Choroid plexus epithelial cell (primary cell): ENCODE measurements at regions not wholly inside any gene's neighbourhood (a gene's known extent, or its start where the extent isn't known, plus 50 kb on each side); places are given as distances from the start of the nearest gene placed in this dataset.

Experiments
- DNase-seq: peaks from one replicate; pipeline ENCODE4 v3.0.0-alpha.2; 2010; ENCODE audit warnings: low read depth
- H3K4me3 ChIP-seq: 2 replicates; pipeline ENCODE4 v1.5.1; 2011; ENCODE audit warnings: low read depth, mild to moderate bottlenecking, control low read depth, low read length, moderate library complexity
- TF ChIP-seq, protein P1 (sequence below): conservative IDR thresholded peaks from 2 replicates; pipeline ENCODE4 v1.5.1; 2011; ENCODE audit warnings: low read depth, mild to moderate bottlenecking, control low read depth, inconsistent platforms, low read length, moderate library complexity

DNA sequence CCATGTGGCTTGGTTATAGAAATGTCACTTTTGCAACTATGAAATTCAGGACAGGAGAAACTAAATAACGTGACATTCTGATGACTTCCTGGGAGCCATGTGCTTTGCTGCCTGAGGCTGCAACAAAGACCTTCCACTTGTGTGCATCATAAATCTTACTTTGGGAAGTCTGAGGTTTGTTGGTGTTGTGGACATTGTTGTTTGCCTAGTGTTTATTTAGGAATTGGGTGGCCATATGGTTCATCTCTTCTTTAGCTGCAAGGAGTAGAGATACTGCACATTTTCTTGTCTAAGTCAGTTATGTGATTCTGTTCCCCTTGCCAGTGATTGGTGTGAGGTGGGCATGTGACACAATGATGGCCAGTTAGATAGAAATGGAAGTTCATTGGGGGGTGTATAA, 167.3 kb upstream of the SSTR1 start:
- DNase-seq, result no peak
- TF ChIP-seq, protein P1, sequence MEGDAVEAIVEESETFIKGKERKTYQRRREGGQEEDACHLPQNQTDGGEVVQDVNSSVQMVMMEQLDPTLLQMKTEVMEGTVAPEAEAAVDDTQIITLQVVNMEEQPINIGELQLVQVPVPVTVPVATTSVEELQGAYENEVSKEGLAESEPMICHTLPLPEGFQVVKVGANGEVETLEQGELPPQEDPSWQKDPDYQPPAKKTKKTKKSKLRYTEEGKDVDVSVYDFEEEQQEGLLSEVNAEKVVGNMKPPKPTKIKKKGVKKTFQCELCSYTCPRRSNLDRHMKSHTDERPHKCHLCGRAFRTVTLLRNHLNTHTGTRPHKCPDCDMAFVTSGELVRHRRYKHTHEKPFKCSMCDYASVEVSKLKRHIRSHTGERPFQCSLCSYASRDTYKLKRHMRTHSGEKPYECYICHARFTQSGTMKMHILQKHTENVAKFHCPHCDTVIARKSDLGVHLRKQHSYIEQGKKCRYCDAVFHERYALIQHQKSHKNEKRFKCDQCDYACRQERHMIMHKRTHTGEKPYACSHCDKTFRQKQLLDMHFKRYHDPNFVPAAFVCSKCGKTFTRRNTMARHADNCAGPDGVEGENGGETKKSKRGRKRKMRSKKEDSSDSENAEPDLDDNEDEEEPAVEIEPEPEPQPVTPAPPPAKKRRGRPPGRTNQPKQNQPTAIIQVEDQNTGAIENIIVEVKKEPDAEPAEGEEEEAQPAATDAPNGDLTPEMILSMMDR, result no peak
- H3K4me3 ChIP-seq, result no peak overlapping the region

DNA sequence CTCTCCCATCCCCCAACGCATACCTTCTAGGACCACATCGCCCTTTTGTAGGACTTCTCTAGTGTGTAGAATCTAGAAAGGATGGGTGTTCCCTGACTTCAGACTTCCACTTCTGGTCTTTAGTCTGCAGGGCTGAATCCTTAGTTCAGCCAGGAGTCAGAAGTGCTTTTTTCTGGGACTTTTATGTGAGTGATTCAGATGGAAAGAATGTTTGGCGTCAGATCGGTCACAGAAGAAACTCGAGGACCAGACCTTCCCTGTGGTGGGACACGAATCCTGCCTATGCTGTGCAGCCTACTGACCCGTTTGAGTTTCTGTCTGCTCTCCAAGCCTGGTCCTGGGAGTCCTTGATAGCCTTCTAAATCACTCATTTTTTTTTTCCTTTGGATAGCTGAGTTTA, 165.4 kb upstream of the SSTR1 start:
- peak; percentile 57 for DNase-seq

DNA sequence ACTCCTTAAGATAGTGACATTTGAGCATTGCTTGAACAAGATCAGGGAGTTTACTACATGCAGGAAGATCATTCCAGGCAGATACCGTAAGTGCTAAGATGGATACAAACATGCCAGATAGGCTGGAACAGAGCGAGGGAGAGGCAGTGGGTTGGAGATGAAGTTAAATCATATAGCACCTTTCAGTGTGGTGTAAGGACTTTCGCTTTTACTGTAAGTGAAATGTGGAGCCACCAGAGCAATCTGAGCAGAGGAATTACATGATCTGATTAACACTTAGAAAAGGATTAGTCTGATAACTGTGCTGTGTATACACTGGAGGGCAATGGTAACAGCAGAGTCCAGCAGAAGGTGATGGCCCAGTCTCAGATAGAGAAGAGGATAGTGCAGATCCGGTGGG, 163.0 kb upstream of the SSTR1 start:
- H3K4me3 ChIP-seq, result no peak overlapping the region
- TF ChIP-seq, protein P1, result no peak
- DNase-seq, result no peak

More for the DNA sequence above, 165.4 kb upstream of the SSTR1 start:
- H3K4me3 ChIP-seq, result no peak overlapping the region
- TF ChIP-seq, protein P1, result no peak

DNA sequence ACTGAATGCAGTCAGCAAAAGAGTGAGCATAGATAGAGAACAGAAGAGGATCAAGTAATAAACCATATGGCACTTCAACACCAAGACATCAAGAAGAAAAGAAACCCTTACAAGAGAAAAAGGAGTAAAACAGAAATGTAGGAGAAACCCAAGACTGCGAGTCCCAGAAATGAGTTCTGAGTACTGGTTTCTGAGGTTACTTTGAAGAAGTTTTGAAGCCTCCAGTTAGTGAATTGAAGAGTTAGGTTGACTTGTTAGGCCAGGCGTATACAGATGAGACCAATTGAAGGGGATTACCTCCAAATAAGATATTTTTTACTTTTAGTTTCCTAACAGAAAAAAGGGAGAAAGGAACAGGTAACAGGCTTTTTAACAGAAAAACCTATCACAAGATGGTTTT, 162.2 kb upstream of the SSTR1 start:
- no peak for DNase-seq
- no peak overlapping the region for H3K4me3 ChIP-seq
- TF ChIP-seq, protein P1, result no peak

DNA sequence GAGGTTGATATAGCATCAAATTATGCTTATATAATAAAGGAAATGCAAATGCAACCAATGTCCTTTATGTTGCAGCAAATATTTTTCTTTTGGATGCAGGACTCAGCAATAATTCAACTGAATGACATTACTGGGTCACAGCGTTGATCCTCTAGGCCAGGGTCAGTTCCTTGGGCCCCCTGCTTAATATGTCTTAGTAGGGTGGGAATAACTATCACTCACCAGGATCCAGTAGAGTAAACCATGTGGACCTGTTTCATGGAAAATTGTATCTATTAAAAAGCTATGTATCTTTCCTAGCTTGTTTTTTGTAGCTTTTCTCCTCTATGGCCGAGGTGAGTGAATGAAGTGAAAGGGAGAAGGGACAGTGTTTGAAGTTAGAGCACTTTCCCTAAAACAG, 161.5 kb upstream of the SSTR1 start:
- DNase-seq, result no peak

DNA sequence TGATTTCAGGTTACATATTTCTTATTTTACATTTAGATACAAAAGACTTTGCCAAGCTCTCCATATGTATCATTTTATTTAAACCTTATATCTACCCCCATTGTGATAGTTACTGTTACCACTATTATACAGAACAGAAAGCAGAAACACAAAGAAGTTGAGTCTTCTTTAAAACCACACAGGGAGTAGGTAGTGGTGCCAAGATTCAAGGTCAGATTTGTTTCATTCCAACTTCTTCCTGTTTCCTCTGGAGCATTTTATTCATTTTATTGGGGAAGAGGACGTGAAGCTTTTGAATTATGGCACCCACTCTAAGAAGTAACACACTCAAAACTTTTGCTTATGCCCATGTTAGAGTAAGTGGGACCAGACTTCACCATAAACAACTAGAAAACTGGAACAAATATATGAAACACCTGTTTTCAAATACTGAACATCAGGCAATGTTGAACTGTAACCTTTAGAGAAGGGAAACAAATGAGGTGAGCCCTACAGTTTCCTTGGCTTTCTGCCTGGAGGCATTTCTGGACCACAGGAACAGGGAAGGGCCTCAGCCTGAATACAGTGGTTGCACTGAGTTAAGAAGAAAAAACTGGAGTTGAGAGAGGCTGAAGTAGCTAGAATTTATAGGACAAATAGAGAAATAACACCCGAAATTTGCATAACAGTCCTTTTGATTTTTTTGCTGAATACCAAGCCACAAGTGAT, 160.4 kb upstream of the SSTR1 start:
- peak; percentile 4 for DNase-seq
- TF ChIP-seq, protein P1, result no peak
- no peak overlapping the region for H3K4me3 ChIP-seq

More for the DNA sequence above, 161.5 kb upstream of the SSTR1 start:
- no peak overlapping the region for H3K4me3 ChIP-seq
- TF ChIP-seq, protein P1, result no peak

DNA sequence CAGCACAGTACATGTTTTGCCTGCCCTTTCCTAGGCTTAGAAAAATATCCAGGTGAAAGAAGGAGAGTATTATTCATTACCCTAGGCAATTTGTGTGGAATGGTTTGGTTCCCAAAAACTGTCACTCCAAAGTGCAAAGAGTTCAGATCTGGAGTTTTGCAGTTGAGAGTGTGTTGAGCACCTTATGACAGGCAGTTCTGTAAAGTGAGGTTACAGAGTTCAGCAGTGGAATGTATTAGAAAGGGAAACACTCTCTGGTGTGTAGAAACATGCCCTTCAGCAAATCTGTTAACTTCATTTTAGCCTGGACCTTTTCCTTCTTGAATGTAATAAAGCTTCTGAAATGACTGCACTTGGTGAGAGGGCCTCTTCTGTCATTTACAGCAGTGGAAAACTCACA, 154.0 kb upstream of the SSTR1 start:
- peak; percentile 5 for DNase-seq
- TF ChIP-seq, protein P1, result no peak
- no peak overlapping the region for H3K4me3 ChIP-seq
